HEK293T (cell line): ENCODE measurements at regions not wholly inside any gene's neighbourhood (a gene's known extent, or its start where the extent isn't known, plus 50 kb on each side); places are given as distances from the start of the nearest gene placed in this dataset.

Source experiments
- L3MBTL2 ChIP-seq: fragments of 450-650 bp; conservative IDR thresholded peaks from 2 replicates; pipeline ENCODE4 v1.6.1; 2016; ENCODE audit warnings: mild to moderate bottlenecking
- NFRKB ChIP-seq: fragments of 450-650 bp; IDR thresholded peaks from 2 replicates; pipeline ENCODE4 v1.6.1; 2016; ENCODE audit warnings: mild to moderate bottlenecking, moderate library complexity
- SP1 ChIP-seq: fragments of 450-650 bp; IDR thresholded peaks from 2 replicates; pipeline ENCODE4 v1.6.1; 2017
- TARDBP ChIP-seq: fragments of 450-650 bp; IDR thresholded peaks from 2 replicates; pipeline ENCODE4 v1.6.1; 2016

GRCh38 chr6:8941577-8941976 is 506.2 kb upstream of the SLC35B3 start:
- TF ChIP-seq NFRKB (no peak), SP1 (no peak), TARDBP (no peak), L3MBTL2 (no peak)
